IMR-90 (cell line): ENCODE measurements at regions not wholly inside any gene's neighbourhood (a gene's known extent, or its start where the extent isn't known, plus 50 kb on each side); places are given as distances from the start of the nearest gene placed in this dataset.

Experiments used
- ATAC-seq: fragments of 200-7000 bp; cut with Tn5 transposase; 2 replicates; pipeline ENCODE4 v1.9.1; 2020; ENCODE audit warnings: low read depth, mild to moderate bottlenecking, moderate library complexity
- BruUV-seq: library from RNA; stranded (reverse); fragments of 400-500 nt; replicated peaks from 2 replicates; lab custom pipeline; 2021; lab: Mats Ljungman, UMichigan
- CTCF ChIA-PET: fragments of 300-600 bp; formaldehyde crosslinking; extraction: SDS; loops from one replicate; lab custom pipeline; 2021; ENCODE audit warnings: antibody characterized with exemption; lab: Yijun Ruan, JAX
- POLR2A ChIA-PET: fragments of 300-600 bp; sonication (Branson Sonifier 250); formaldehyde crosslinking; loops from one replicate; lab custom pipeline; 2022; ENCODE audit warnings: antibody characterized with exemption; ENCODE audit not compliant: unreplicated experiment; lab: Charles Lee
- DNase-seq: peaks from one replicate; pipeline ENCODE4 v3.0.0; 2013
- H2AFZ ChIP-seq: replicated peaks from 2 replicates; pipeline ENCODE3; 2013; ENCODE audit warnings: low read length, mild to moderate bottlenecking; ENCODE audit not compliant: poor library complexity
- H2AK5ac ChIP-seq: 2 replicates; pipeline ENCODE4 v1.6.1; 2013; ENCODE audit warnings: low read depth, low read length, inconsistent platforms
- H2AK9ac ChIP-seq: replicated peaks from 2 replicates; pipeline ENCODE3; 2013; ENCODE audit warnings: mild to moderate bottlenecking, low read depth, low read length, moderate library complexity; ENCODE audit not compliant: poor library complexity
- H2BK120ac ChIP-seq: 2 replicates; pipeline ENCODE4 v1.6.1; 2013; ENCODE audit warnings: low read depth, low read length, inconsistent platforms
- H2BK15ac ChIP-seq: 3 replicates; pipeline ENCODE4 v1.6.1; 2013; ENCODE audit warnings: low read depth, low read length, inconsistent platforms
- H2BK20ac ChIP-seq: 2 replicates; pipeline ENCODE4 v1.6.1; 2013; ENCODE audit warnings: low read depth, mild to moderate bottlenecking, inconsistent platforms, low read length, moderate library complexity
- H2BK5ac ChIP-seq: 2 replicates; pipeline ENCODE4 v1.6.1; 2013; ENCODE audit warnings: mild to moderate bottlenecking, low read depth, low read length, inconsistent platforms; ENCODE audit not compliant: poor library complexity, severe bottlenecking
- H3K14ac ChIP-seq: replicated peaks from 2 replicates; pipeline ENCODE4 v1.6.1; 2013; ENCODE audit warnings: low read depth, low read length, inconsistent platforms
- H3K18ac ChIP-seq: 2 replicates; pipeline ENCODE4 v1.6.1; 2013; ENCODE audit warnings: low read depth, low read length, control low read depth
- H3K23ac ChIP-seq: 2 replicates; pipeline ENCODE4 v1.6.1; 2013; ENCODE audit warnings: low read depth, low read length, inconsistent platforms
- H3K27ac ChIP-seq: 2 replicates; pipeline ENCODE4 v1.5.1; 2013; ENCODE audit warnings: mild to moderate bottlenecking, control low read depth, low read length; ENCODE audit not compliant: insufficient read depth
- H3K27me3 ChIP-seq: 2 replicates; pipeline ENCODE4 v1.6.1; 2013; ENCODE audit warnings: low read length; ENCODE audit not compliant: control insufficient read depth, insufficient read depth
- H3K36me3 ChIP-seq: 2 replicates; pipeline ENCODE4 v1.6.1; 2013; ENCODE audit warnings: low read length, mixed read lengths; ENCODE audit not compliant: control insufficient read depth, insufficient read depth
- H3K4ac ChIP-seq: 2 replicates; pipeline ENCODE4 v1.6.1; 2013; ENCODE audit warnings: low read depth, low read length, inconsistent platforms
- H3K4me1 ChIP-seq: 2 replicates; pipeline ENCODE4 v1.6.1; 2013; ENCODE audit warnings: low read length, mixed read lengths; ENCODE audit not compliant: control insufficient read depth, insufficient read depth
- H3K4me2 ChIP-seq: 2 replicates; pipeline ENCODE4 v1.6.1; 2013; ENCODE audit warnings: low read depth, mild to moderate bottlenecking, control low read depth, low read length, moderate library complexity
- H3K4me3 ChIP-seq: 2 replicates; pipeline ENCODE4 v1.5.1; 2013; ENCODE audit warnings: low read depth, mild to moderate bottlenecking, control low read depth, low read length, moderate library complexity; ENCODE audit not compliant: insufficient read depth
- H3K56ac ChIP-seq: 2 replicates; pipeline ENCODE4 v1.6.1; 2013; ENCODE audit warnings: low read length, inconsistent platforms; ENCODE audit not compliant: insufficient read depth; ENCODE audit errors: extremely low read depth
- H3K79me1 ChIP-seq, 2 experiments: 2 replicates each; pipeline ENCODE4 v1.6.1; 2013; ENCODE audit warnings: low read length in 2 of 2, inconsistent platforms in 1 of 2, low read depth in 1 of 2
- H3K9ac ChIP-seq: 2 replicates; pipeline ENCODE4 v1.6.1; 2013; ENCODE audit warnings: low read depth, low read length, control low read depth
- H3K9me1 ChIP-seq: 2 replicates; pipeline ENCODE4 v1.6.1; 2013; ENCODE audit warnings: low read length, inconsistent platforms; ENCODE audit not compliant: insufficient read depth
- H3K9me3 ChIP-seq: 2 replicates; pipeline ENCODE4 v1.6.1; 2013; ENCODE audit warnings: low read length; ENCODE audit not compliant: control insufficient read depth, insufficient read depth
- H4K20me1 ChIP-seq: 2 replicates; pipeline ENCODE4 v1.6.1; 2013; ENCODE audit warnings: low read length, inconsistent platforms; ENCODE audit not compliant: insufficient read depth
- H4K5ac ChIP-seq: 2 replicates; pipeline ENCODE4 v1.6.1; 2013; ENCODE audit warnings: mild to moderate bottlenecking, low read depth, low read length, control low read depth
- H4K8ac ChIP-seq, 2 experiments: 2 replicates each; pipeline ENCODE4 v1.6.1; 2013; ENCODE audit warnings: low read depth in 2 of 2, low read length in 2 of 2, control low read depth in 1 of 2, inconsistent platforms in 1 of 2
- H4K91ac ChIP-seq: 2 replicates; pipeline ENCODE4 v1.6.1; 2013; ENCODE audit warnings: low read depth, low read length, inconsistent platforms; ENCODE audit not compliant: insufficient read depth
- BHLHE40 ChIP-seq: fragments of 150-350 bp; IDR thresholded peaks from 2 replicates; pipeline ENCODE4 v1.6.1; 2016; ENCODE audit warnings: mild to moderate bottlenecking, low read depth, low read length
- CEBPB ChIP-seq: IDR thresholded peaks from 2 replicates; pipeline ENCODE4 v1.6.1; 2012; ENCODE audit warnings: low read depth, low read length, improper control_type of control experiment
- CHD1 ChIP-seq: IDR thresholded peaks from 2 replicates; pipeline ENCODE4 v1.6.1; 2012; ENCODE audit warnings: low read depth, low read length, improper control_type of control experiment
- FOS ChIP-seq: fragments of 150-350 bp; IDR thresholded peaks from 2 replicates; pipeline ENCODE4 v1.6.1; 2016; ENCODE audit warnings: low read depth, low read length
- MAFK ChIP-seq: IDR thresholded peaks from 2 replicates; pipeline ENCODE4 v1.6.1; 2012; ENCODE audit warnings: low read depth, low read length, improper control_type of control experiment
- MAZ ChIP-seq: IDR thresholded peaks from 2 replicates; pipeline ENCODE4 v1.6.1; 2012; ENCODE audit warnings: low read depth, mild to moderate bottlenecking, low read length, improper control_type of control experiment, moderate library complexity, borderline replicate concordance
- MXI1 ChIP-seq: IDR thresholded peaks from 2 replicates; pipeline ENCODE4 v1.6.1; 2012; ENCODE audit warnings: low read depth, mild to moderate bottlenecking, low read length, moderate library complexity, borderline replicate concordance
- RAD21 ChIP-seq: IDR thresholded peaks from 2 replicates; pipeline ENCODE4 v1.6.1; 2012; ENCODE audit warnings: low read length, improper control_type of control experiment
- RCOR1 ChIP-seq: IDR thresholded peaks from 2 replicates; pipeline ENCODE4 v1.6.1; 2012; ENCODE audit warnings: mild to moderate bottlenecking, low read length, improper control_type of control experiment; ENCODE audit not compliant: insufficient replicate concordance
- RFX5 ChIP-seq: IDR thresholded peaks from 2 replicates; pipeline ENCODE4 v1.8.0; 2012; ENCODE audit warnings: low read depth, mild to moderate bottlenecking, low read length, moderate library complexity
- SMC3 ChIP-seq: fragments of 150-350 bp; IDR thresholded peaks from 2 replicates; pipeline ENCODE4 v1.6.1; 2016; ENCODE audit warnings: low read depth, mild to moderate bottlenecking, antibody characterized with exemption, low read length, moderate library complexity
- WGBS, 2 experiments: methylation state at CpG; one replicate each; pipeline versions ENCODE4 v1.1.5 to v1.1.7; 2013; ENCODE audit warnings: missing lambda C conversion rate in 2 of 2; ENCODE audit not compliant: insufficient read length in 1 of 2; ENCODE audit errors: extremely low coverage in 2 of 2; 5-methylcytosine and 5-hydroxymethylcytosine counted together
- dilution Hi-C: fragments of 300-500 bp; cut with HindIII; formaldehyde crosslinking; loops from one replicate; pipeline ENCODE4 v1.14.3; 2018; ENCODE audit warnings: low sequenced_read_pairs; ENCODE audit not compliant: unreplicated experiment
- in situ Hi-C: fragments of 300-500 bp; cut with MboI; formaldehyde crosslinking; loops from 3 replicates; pipeline ENCODE4 v1.14.3; 2019; ENCODE audit warnings: low sequenced_read_pairs, inconsistent platforms, mixed read lengths
- intact Hi-C: fragments of 100-400 bp; cut with micrococcal nuclease; formaldehyde crosslinking; loops from 2 replicates; pipeline ENCODE4 v1.10.0; 2022
- TF ChIP-seq, protein P1 (sequence below): conservative IDR thresholded peaks from 2 replicates; pipeline ENCODE4 v1.5.1; 2012; ENCODE audit warnings: mild to moderate bottlenecking, low read depth, low read length, improper control_type of control experiment

- Histone ChIP-seq H3K4ac (no peak overlapping the region), H2BK20ac (no peak overlapping the region), H4K5ac (no peak overlapping the region), H3K27me3 (no peaks in the 10 kb centered on the region), H3K23ac (no peak overlapping the region), H3K36me3 (no peaks in the 10 kb centered on the region), H4K20me1 (no peaks in the 10 kb centered on the region), H3K9me3 (peaks cover 4% of the 10 kb centered on the region; the same call in 1 of the 2 replicates), H2AFZ (no peak overlapping the region), H2AK9ac (no peak overlapping the region), H3K18ac (no peak overlapping the region), H2BK15ac (no peak overlapping the region), H3K9me1 (no peaks in the 10 kb centered on the region), H3K79me1 (no peaks in the 10 kb centered on the region), H2AK5ac (no peak overlapping the region), H4K8ac (no peak overlapping the region), H4K91ac (no peak overlapping the region), H3K27ac (no peak overlapping the region), H3K14ac (no peak overlapping the region), H3K4me1 (no peaks in the 10 kb centered on the region), H3K4me2 (no peak overlapping the region), H2BK120ac (no peak overlapping the region), H3K9ac (no peak overlapping the region), H3K4me3 (no peak overlapping the region), H3K56ac (no peak overlapping the region), H2BK5ac (no peak overlapping the region)
- ChIA-PET CTCF (interaction anchor here (0.6 kb wide), 2 partner anchors 434 to 498 kb away, joined by 3 to 4 read pairs; no protein-coding TSS in a partner anchor), POLR2A (no interaction called here)
- intact Hi-C loops (no loop called here), in situ Hi-C loops (no loop called here), dilution Hi-C loops (no loop called here)
- WGBS, 2 experiments = no CpG with 5 or more reads among the region's 1 CpG
- no peak for ATAC-seq
- TF ChIP-seq CEBPB = no peak
- no peak for TF ChIP-seq MAFK
- no peak for TF ChIP-seq MXI1
- TF ChIP-seq SMC3 = no peak
- TF ChIP-seq, protein P1, sequence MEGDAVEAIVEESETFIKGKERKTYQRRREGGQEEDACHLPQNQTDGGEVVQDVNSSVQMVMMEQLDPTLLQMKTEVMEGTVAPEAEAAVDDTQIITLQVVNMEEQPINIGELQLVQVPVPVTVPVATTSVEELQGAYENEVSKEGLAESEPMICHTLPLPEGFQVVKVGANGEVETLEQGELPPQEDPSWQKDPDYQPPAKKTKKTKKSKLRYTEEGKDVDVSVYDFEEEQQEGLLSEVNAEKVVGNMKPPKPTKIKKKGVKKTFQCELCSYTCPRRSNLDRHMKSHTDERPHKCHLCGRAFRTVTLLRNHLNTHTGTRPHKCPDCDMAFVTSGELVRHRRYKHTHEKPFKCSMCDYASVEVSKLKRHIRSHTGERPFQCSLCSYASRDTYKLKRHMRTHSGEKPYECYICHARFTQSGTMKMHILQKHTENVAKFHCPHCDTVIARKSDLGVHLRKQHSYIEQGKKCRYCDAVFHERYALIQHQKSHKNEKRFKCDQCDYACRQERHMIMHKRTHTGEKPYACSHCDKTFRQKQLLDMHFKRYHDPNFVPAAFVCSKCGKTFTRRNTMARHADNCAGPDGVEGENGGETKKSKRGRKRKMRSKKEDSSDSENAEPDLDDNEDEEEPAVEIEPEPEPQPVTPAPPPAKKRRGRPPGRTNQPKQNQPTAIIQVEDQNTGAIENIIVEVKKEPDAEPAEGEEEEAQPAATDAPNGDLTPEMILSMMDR = no peak
- TF ChIP-seq MAZ = no peak
- no peak for TF ChIP-seq FOS
- no peak for TF ChIP-seq RAD21
- no peak for TF ChIP-seq CHD1
- no peak for TF ChIP-seq RCOR1
- TF ChIP-seq BHLHE40 = no peak
- no peak for TF ChIP-seq RFX5
- BruUV-seq = no TSS peak
- DNase-seq = no peak
Measured at GRCh38 chr3:163708428-163708827, 1369.9 kb downstream of the SI start.
